Endodermal cell (in vitro differentiated cells): ENCODE measurements at regions not wholly inside any gene's neighbourhood (a gene's known extent, or its start where the extent isn't known, plus 50 kb on each side); places are given as distances from the start of the nearest gene placed in this dataset.

Source experiments
- DNase-seq: peaks from one replicate; pipeline ENCODE4 v3.0.0-alpha.2; 2017
- H3K27ac ChIP-seq: 2 replicates; pipeline ENCODE4 v1.5.1; 2013; ENCODE audit warnings: mild to moderate bottlenecking, low read depth, low read length, moderate library complexity
- H3K27me3 ChIP-seq: 2 replicates; pipeline ENCODE4 v1.6.1; 2013; ENCODE audit warnings: mild to moderate bottlenecking, low read length, moderate library complexity; ENCODE audit not compliant: insufficient read depth, control insufficient read depth, poor library complexity, severe bottlenecking
- H3K36me3 ChIP-seq: 2 replicates; pipeline ENCODE4 v1.7.0; 2013; ENCODE audit warnings: mild to moderate bottlenecking, low read length, moderate library complexity; ENCODE audit not compliant: control insufficient read depth, insufficient read depth
- H3K4me1 ChIP-seq: one replicate; pipeline ENCODE4 v1.7.0; 2013; ENCODE audit warnings: low read length; ENCODE audit not compliant: control insufficient read depth, insufficient read depth
- H3K4me3 ChIP-seq: 2 replicates; pipeline ENCODE4 v1.5.1; 2013; ENCODE audit warnings: mild to moderate bottlenecking, low read length, moderate library complexity
- H3K9ac ChIP-seq: 2 replicates; pipeline ENCODE4 v1.6.1; 2013; ENCODE audit warnings: mild to moderate bottlenecking, low read length, moderate library complexity; ENCODE audit not compliant: poor library complexity, severe bottlenecking; ENCODE audit errors: extremely low read depth
- H3K9me3 ChIP-seq: 2 replicates; pipeline ENCODE4 v1.6.1; 2013; ENCODE audit warnings: mild to moderate bottlenecking, low read length, moderate library complexity; ENCODE audit not compliant: control insufficient read depth
- H3K27ac Mint-ChIP-seq: 2 replicates; pipeline ENCODE4 v1.8.0; 2020; ENCODE audit warnings: mixed read lengths
- H3K27me3 Mint-ChIP-seq: 2 replicates; pipeline ENCODE4 v1.8.0; 2021; ENCODE audit warnings: mild to moderate bottlenecking, mixed read lengths; ENCODE audit not compliant: insufficient read depth
- H3K36me3 Mint-ChIP-seq: 2 replicates; pipeline ENCODE4 v1.8.0; 2020; ENCODE audit warnings: low read depth, mixed read lengths
- H3K4me1 Mint-ChIP-seq: 2 replicates; pipeline ENCODE4 v1.8.0; 2020; ENCODE audit warnings: mixed read lengths
- H3K4me3 Mint-ChIP-seq: 2 replicates; pipeline ENCODE4 v1.8.0; 2020; ENCODE audit warnings: mild to moderate bottlenecking, moderate library complexity, mixed read lengths
- H3K9me3 Mint-ChIP-seq: 2 replicates; pipeline ENCODE4 v1.8.0; 2020; ENCODE audit warnings: mild to moderate bottlenecking, mixed read lengths
- WGBS, 2 experiments: methylation state at CpG; one replicate each; pipeline versions ENCODE4 v1.1.5 to v1.1.7; 2013; ENCODE audit warnings: missing lambda C conversion rate in 2 of 2, mixed read lengths in 1 of 2; ENCODE audit not compliant: insufficient coverage in 1 of 2, insufficient read length in 1 of 2; 5-methylcytosine and 5-hydroxymethylcytosine counted together
- TF ChIP-seq, protein P1 (sequence below): fragments of 200-600 bp; sonication (generic); conservative IDR thresholded peaks from 2 replicates; pipeline ENCODE4 v1.5.0; 2021; ENCODE audit warnings: antibody characterized with exemption, mild to moderate bottlenecking

- Mint-ChIP-seq H3K9me3 (no peaks in the 10 kb centered on the region), H3K27me3 (no peaks in the 10 kb centered on the region), H3K4me3 (no peak overlapping the region), H3K4me1 (peaks cover 2% of the 10 kb centered on the region), H3K27ac (no peak overlapping the region), H3K36me3 (no peaks in the 10 kb centered on the region)
- TF ChIP-seq, protein P1, sequence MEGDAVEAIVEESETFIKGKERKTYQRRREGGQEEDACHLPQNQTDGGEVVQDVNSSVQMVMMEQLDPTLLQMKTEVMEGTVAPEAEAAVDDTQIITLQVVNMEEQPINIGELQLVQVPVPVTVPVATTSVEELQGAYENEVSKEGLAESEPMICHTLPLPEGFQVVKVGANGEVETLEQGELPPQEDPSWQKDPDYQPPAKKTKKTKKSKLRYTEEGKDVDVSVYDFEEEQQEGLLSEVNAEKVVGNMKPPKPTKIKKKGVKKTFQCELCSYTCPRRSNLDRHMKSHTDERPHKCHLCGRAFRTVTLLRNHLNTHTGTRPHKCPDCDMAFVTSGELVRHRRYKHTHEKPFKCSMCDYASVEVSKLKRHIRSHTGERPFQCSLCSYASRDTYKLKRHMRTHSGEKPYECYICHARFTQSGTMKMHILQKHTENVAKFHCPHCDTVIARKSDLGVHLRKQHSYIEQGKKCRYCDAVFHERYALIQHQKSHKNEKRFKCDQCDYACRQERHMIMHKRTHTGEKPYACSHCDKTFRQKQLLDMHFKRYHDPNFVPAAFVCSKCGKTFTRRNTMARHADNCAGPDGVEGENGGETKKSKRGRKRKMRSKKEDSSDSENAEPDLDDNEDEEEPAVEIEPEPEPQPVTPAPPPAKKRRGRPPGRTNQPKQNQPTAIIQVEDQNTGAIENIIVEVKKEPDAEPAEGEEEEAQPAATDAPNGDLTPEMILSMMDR, result no peak
- no peak overlapping the region for H3K9ac ChIP-seq
- H3K4me1 ChIP-seq, result no peaks in the 10 kb centered on the region
- H3K36me3 ChIP-seq, result no peaks in the 10 kb centered on the region
- H3K27me3 ChIP-seq, result no peaks in the 10 kb centered on the region
- 92% methylated on average over 3 to 4 of the region's 4 CpGs for WGBS, 2 experiments
- no peaks in the 10 kb centered on the region for H3K9me3 ChIP-seq
- no peak overlapping the region for H3K4me3 ChIP-seq
- no peak overlapping the region for H3K27ac ChIP-seq
- no peak for DNase-seq
These were observed 171.4 kb downstream of the ARRDC4 start for GRCh38 chr15:98131924-98132323.

DNA sequence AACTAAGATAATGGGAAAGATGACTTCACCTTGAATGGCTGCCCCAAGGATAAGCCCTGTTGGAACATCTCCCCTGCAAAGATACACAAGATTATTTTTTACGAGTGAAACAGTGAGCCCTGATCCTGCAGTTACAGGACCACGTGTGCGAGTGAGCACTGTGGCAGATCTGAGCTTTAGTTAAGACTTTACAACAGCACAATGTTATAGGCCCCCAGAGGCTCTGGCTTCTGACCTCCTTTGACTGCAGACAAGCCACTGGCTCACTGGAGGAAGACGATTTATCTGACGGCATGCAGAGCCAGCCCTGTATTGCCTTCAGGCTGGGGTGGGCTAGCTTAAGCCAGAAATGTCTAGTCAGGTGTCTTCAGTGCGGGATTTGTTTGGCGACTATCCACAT lies 174.4 kb downstream of the ARRDC4 start:
- Histone ChIP-seq H3K4me3 (no peak overlapping the region), H3K36me3 (no peaks in the 10 kb centered on the region), H3K27me3 (no peaks in the 10 kb centered on the region), H3K27ac (no peak overlapping the region), H3K4me1 (no peaks in the 10 kb centered on the region), H3K9ac (no peak overlapping the region), H3K9me3 (no peaks in the 10 kb centered on the region)
- DNase-seq, result no peak
- TF ChIP-seq, protein P1, result no peak
- Mint-ChIP-seq H3K36me3 (no peaks in the 10 kb centered on the region), H3K4me3 (no peak overlapping the region), H3K4me1 (no peaks in the 10 kb centered on the region), H3K9me3 (no peaks in the 10 kb centered on the region), H3K27ac (no peak overlapping the region), H3K27me3 (no peaks in the 10 kb centered on the region)
- 90 to 100% methylated on average over 5 to 7 of the region's 7 CpGs for WGBS, 2 experiments

GRCh38 chr15:98138910-98139309 lies 178.4 kb downstream of the ARRDC4 start:
- H3K9me3 Mint-ChIP-seq, result no peaks in the 10 kb centered on the region
- H3K27me3 ChIP-seq, result no peaks in the 10 kb centered on the region
- no peak overlapping the region for H3K4me3 Mint-ChIP-seq
- no peak overlapping the region for H3K9ac ChIP-seq
- WGBS, 2 experiments, result 76 to 79% methylated on average over 6 of the region's 6 CpGs
- no peaks in the 10 kb centered on the region for H3K4me1 ChIP-seq
- no peak overlapping the region for H3K27ac Mint-ChIP-seq
- H3K36me3 ChIP-seq, result no peaks in the 10 kb centered on the region
- no peaks in the 10 kb centered on the region for H3K36me3 Mint-ChIP-seq
- H3K4me3 ChIP-seq, result no peak overlapping the region
- no peaks in the 10 kb centered on the region for H3K9me3 ChIP-seq
- H3K27me3 Mint-ChIP-seq, result no peaks in the 10 kb centered on the region
- no peak for DNase-seq
- H3K27ac ChIP-seq, result no peak overlapping the region
- TF ChIP-seq, protein P1, result no peak
- no peaks in the 10 kb centered on the region for H3K4me1 Mint-ChIP-seq
